ENCODE measurements at regions not wholly inside any gene's neighbourhood (a gene's known extent, or its start where the extent isn't known, plus 50 kb on each side); places are given as distances from the start of the nearest gene placed in this dataset.

DNA sequence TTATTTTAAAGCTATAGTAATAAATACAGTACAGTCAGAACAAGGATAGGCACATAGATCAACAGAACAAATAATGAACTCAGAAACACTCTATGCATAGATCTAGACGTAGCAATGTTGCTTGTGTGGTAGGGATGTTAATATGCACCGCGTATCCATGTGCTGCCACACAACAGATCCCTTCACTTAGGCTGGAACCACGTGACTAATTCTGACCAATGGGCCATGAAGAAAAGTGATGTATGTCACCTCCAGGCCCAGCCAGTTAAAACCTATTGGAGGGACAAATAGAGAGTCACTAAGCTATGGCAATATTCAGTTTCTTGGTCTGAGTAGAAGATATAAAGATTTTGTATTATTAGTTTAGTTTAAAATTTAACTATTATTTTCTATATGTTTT is 91.4 kb downstream of the ADAMTS1 start:
- Histone ChIP-seq H3K36me3 (no peaks in the 10 kb centered on the region), H3K27ac (no peak overlapping the region), H3K4me1 (ENCODE audit: low read depth) (no peaks in the 10 kb centered on the region), H3K9me3 (ENCODE audit: low read depth) (no peaks in the 10 kb centered on the region), H3K4me3 (no peak overlapping the region), H3K27me3 (no peaks in the 10 kb centered on the region)
- TF ChIP-seq, protein P1, sequence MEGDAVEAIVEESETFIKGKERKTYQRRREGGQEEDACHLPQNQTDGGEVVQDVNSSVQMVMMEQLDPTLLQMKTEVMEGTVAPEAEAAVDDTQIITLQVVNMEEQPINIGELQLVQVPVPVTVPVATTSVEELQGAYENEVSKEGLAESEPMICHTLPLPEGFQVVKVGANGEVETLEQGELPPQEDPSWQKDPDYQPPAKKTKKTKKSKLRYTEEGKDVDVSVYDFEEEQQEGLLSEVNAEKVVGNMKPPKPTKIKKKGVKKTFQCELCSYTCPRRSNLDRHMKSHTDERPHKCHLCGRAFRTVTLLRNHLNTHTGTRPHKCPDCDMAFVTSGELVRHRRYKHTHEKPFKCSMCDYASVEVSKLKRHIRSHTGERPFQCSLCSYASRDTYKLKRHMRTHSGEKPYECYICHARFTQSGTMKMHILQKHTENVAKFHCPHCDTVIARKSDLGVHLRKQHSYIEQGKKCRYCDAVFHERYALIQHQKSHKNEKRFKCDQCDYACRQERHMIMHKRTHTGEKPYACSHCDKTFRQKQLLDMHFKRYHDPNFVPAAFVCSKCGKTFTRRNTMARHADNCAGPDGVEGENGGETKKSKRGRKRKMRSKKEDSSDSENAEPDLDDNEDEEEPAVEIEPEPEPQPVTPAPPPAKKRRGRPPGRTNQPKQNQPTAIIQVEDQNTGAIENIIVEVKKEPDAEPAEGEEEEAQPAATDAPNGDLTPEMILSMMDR (IDR thresholded peaks at IDR 0.05; ENCODE audit: low read depth, low read length), result no peak
- no peak for DNase-seq (ENCODE audit: low read depth in 1 of 2, low spot score in 1 of 2)

DNA sequence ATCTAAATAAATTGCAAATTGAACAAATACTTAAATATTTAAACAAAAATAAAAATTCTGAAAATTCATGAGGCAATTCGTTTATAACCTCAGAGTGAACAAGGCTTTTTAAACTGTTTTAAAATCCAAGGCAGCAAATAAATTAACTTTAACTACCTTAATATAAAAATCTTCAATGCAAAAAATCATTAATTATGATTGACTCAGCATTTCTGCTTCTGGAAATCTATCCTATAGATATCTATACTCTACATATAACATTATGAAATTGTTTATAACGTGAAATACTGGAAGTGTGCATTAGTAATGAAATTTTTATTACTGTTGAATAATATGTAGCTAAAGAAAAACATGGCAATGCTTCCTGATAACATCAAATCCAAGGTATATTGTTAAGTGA is 92.4 kb downstream of the ADAMTS1 start:
- no peak overlapping the region for H3K27ac ChIP-seq

DNA sequence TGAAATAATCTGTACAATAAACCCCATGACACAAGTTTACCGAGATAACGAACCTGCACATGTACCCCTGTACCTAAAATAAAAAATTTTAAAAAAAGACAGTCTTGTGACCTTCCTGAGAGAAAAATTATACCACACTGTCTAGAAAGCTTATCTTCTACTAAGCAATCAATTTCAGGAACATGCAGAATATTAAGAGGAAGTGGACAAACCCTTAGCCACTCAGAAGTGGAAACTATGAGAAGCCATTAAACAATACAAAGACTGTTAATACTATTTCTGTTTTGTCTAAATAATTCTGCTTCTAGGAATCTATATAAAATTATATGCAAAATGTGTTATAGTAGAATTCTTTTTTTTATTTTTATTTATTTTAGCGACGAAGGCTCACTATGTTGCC is 93.9 kb downstream of the ADAMTS1 start:
- H3K27ac ChIP-seq, result no peak overlapping the region
- no peak for DNase-seq (ENCODE audit: low read depth in 1 of 2, low spot score in 1 of 2)
- H3K4me1 ChIP-seq (ENCODE audit: low read depth), result no peaks in the 10 kb centered on the region
- H3K27me3 ChIP-seq, result no peaks in the 10 kb centered on the region
- TF ChIP-seq, protein P1 (IDR thresholded peaks at IDR 0.05; ENCODE audit: low read depth, low read length), result no peak
- no peaks in the 10 kb centered on the region for H3K9me3 ChIP-seq (ENCODE audit: low read depth)
- H3K4me3 ChIP-seq, result no peak overlapping the region
- no peaks in the 10 kb centered on the region for H3K36me3 ChIP-seq

More for the DNA sequence above, 92.4 kb downstream of the ADAMTS1 start:
- Histone ChIP-seq H3K27me3 (no peaks in the 10 kb centered on the region), H3K4me3 (no peak overlapping the region), H3K36me3 (no peaks in the 10 kb centered on the region), H3K4me1 (ENCODE audit: low read depth) (no peaks in the 10 kb centered on the region), H3K9me3 (ENCODE audit: low read depth) (no peaks in the 10 kb centered on the region)
- no peak for DNase-seq (ENCODE audit: low read depth in 1 of 2, low spot score in 1 of 2)
- TF ChIP-seq, protein P1 (IDR thresholded peaks at IDR 0.05; ENCODE audit: low read depth, low read length), result no peak

DNA sequence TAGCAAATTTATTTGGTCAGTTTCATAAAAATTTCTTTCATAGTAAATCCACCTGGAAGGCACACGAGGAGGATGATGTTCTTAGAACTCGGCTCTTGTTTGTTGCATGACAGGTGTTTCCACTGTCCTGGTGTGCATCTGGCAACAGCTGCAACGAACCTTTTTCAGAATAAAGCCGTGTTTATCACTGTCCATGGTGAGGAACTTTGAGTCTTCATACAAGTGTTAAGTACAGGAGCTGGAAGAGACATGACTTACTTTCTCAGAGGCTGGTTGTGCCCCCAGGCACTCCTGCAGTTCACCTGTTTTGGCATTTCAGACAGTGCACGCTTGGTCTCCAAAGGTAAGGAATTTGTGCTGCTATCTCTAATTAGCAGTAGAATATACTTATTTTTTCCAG is 97.1 kb downstream of the ADAMTS1 start:
- H3K4me3 ChIP-seq, result no peak overlapping the region
- no peak for DNase-seq (ENCODE audit: low read depth in 1 of 2, low spot score in 1 of 2)
- no peaks in the 10 kb centered on the region for H3K27me3 ChIP-seq
- H3K36me3 ChIP-seq, result no peaks in the 10 kb centered on the region
- no peaks in the 10 kb centered on the region for H3K4me1 ChIP-seq (ENCODE audit: low read depth)
- H3K9me3 ChIP-seq (ENCODE audit: low read depth), result no peaks in the 10 kb centered on the region
- no peak overlapping the region for H3K27ac ChIP-seq
- TF ChIP-seq, protein P1 (IDR thresholded peaks at IDR 0.05; ENCODE audit: low read depth, low read length), result no peak

DNA sequence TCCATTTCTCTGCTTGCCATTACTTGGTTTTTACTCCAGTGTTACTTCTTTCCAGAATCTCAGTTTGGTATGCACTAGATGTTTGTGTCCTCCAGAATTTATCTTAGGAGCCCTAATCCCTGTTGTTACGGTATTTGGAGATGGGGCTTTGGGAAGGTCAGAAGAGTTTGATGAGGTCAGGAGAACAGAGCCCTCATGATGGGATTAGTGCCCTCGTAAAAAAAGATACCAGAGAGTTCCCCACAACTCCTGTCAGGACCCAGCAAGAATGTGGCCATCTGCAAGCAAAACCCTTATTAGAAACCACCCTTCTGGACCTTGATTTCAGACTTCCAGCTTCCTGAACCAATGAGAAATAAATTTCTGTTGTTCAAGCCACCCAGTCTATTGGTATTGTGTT is 98.0 kb downstream of the ADAMTS1 start:
- H3K27me3 ChIP-seq, result no peaks in the 10 kb centered on the region
- H3K36me3 ChIP-seq, result no peaks in the 10 kb centered on the region
- TF ChIP-seq, protein P1 (IDR thresholded peaks at IDR 0.05; ENCODE audit: low read depth, low read length), result no peak
- no peak overlapping the region for H3K27ac ChIP-seq
- H3K9me3 ChIP-seq (ENCODE audit: low read depth), result no peaks in the 10 kb centered on the region
- no peak overlapping the region for H3K4me3 ChIP-seq
- no peak for DNase-seq (ENCODE audit: low read depth in 1 of 2, low spot score in 1 of 2)
- no peaks in the 10 kb centered on the region for H3K4me1 ChIP-seq (ENCODE audit: low read depth)

DNA sequence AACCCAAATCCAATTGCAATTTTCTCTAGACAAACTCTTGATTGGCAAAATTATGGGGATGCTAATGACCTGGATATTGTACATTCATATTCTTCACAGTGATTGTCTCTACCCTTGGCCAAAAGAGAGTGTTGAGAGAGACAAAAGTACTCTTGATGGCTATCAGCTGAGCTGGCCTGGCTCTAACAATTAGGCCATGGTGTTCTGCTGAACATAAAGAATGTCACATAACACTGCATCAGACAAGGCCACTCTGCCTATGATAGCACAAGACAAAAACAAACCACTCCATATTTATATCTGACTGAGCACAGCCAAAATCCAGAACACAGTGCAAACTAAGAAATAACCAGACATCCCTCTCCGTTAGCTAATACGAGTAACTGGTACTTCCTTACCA is 101.7 kb downstream of the ADAMTS1 start:
- no peaks in the 10 kb centered on the region for H3K36me3 ChIP-seq
- H3K4me3 ChIP-seq, result no peak overlapping the region
- H3K9me3 ChIP-seq (ENCODE audit: low read depth), result no peaks in the 10 kb centered on the region
- H3K4me1 ChIP-seq (ENCODE audit: low read depth), result no peaks in the 10 kb centered on the region
- peak in 1 of 2 donors; percentile 35 for DNase-seq (ENCODE audit: low read depth in 1 of 2, low spot score in 1 of 2)
- no peak overlapping the region for H3K27ac ChIP-seq
- H3K27me3 ChIP-seq, result no peaks in the 10 kb centered on the region
- TF ChIP-seq, protein P1 (IDR thresholded peaks at IDR 0.05; ENCODE audit: low read depth, low read length), result no peak
